SK-N-MC (cell line): ENCODE measurements at regions not wholly inside any gene's neighbourhood (a gene's known extent, or its start where the extent isn't known, plus 50 kb on each side); places are given as distances from the start of the nearest gene placed in this dataset.

ENCODE experiments used
- DNase-seq: peaks from one replicate; pipeline ENCODE4 v3.0.0-alpha.2; 2011; ENCODE audit warnings: low read depth, low spot score
- H3K27ac ChIP-seq: fragments of 200-600 bp; sonication (generic); 2 replicates; pipeline ENCODE4 v1.5.1; 2016; ENCODE audit warnings: mixed run types
- H3K36me3 ChIP-seq: fragments of 200-600 bp; sonication (generic); 2 replicates; pipeline ENCODE4 v1.6.1; 2017; ENCODE audit warnings: antibody characterized with exemption, low read length, mixed read lengths; ENCODE audit not compliant: insufficient read depth
- H3K4me3 ChIP-seq: fragments of 200-600 bp; sonication (generic); 2 replicates; pipeline ENCODE4 v1.5.1; 2016
- H3K9ac ChIP-seq: fragments of 200-600 bp; sonication (generic); 2 replicates; pipeline ENCODE4 v1.8.0; 2017; ENCODE audit warnings: mixed run types, mixed read lengths; ENCODE audit not compliant: insufficient read length
- H3K9me3 ChIP-seq: fragments of 200-600 bp; sonication (generic); 2 replicates; pipeline ENCODE4 v1.6.1; 2017; ENCODE audit warnings: low read depth, mild to moderate bottlenecking, antibody characterized with exemption, low read length, moderate library complexity, mixed read lengths
- EZH2 ChIP-seq: fragments of 200-600 bp; sonication (generic); IDR thresholded peaks from one replicate; pipeline ENCODE4 v1.6.1; 2017; ENCODE audit warnings: antibody characterized with exemption
- FOXP2 ChIP-seq: optimal IDR thresholded peaks from 2 replicates; pipeline ENCODE3; 2011; ENCODE audit warnings: mild to moderate bottlenecking, moderate library complexity; ENCODE audit not compliant: insufficient read depth; ENCODE audit errors: extremely low read length, control extremely low read depth
- POLR2AphosphoS5 ChIP-seq: IDR thresholded peaks from 2 replicates; pipeline ENCODE4 v1.6.1; 2012; ENCODE audit warnings: mild to moderate bottlenecking, low read depth, low read length, borderline replicate concordance

DNA sequence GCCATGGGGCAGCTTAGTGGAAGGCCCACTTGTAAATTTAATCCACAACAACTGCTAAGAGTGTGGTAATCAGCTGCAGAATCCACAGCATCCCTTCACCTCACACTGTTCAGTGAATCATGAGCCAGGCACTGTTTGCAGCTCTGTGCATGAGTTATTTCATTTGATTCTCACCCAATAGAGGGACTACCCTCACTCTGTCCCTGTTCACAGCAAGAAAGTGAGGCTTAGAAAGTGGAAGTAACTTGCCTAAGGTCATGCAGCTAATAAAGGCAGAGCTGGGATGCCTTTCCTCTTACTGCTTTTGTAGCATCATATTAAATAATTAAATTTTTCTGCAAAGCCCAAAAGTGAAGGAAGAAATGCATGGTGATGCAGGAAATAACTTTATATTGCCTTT lies 346.5 kb upstream of the PLD5 start:
- H3K9ac ChIP-seq: peak overlapping the region; percentile 70
- no peaks in the 10 kb centered on the region for H3K9me3 ChIP-seq
- H3K4me3 ChIP-seq: peak overlapping the region; percentile 58
- H3K27ac ChIP-seq: peak overlapping the region; percentile 99
- H3K36me3 ChIP-seq: no peaks in the 10 kb centered on the region
- no peak for DNase-seq
- TF ChIP-seq POLR2AphosphoS5 (no peak), EZH2 (no peak), FOXP2 (no peak)

DNA sequence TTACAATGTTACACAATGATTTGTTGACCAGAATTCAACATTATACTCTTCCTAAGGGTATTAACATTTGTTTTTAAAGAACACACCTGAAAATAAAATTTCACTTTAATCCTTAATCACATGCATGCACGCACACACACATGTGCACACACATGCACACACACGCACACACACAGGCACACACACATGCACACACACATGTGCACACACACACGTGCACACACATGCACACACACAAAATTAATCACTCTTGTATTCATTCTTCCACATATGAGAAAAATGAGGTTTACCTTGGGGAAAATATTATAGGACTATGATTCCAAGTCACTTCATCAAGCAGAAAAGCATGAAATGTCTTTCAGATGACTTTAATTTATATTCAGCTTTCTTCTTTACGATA lies 331.8 kb upstream of the PLD5 start:
- TF ChIP-seq EZH2 (no peak), POLR2AphosphoS5 (no peak), FOXP2 (no peak)
- no peak overlapping the region for H3K4me3 ChIP-seq
- no peak overlapping the region for H3K9ac ChIP-seq
- no peaks in the 10 kb centered on the region for H3K9me3 ChIP-seq
- H3K27ac ChIP-seq: no peak overlapping the region
- no peaks in the 10 kb centered on the region for H3K36me3 ChIP-seq
- no peak for DNase-seq

DNA sequence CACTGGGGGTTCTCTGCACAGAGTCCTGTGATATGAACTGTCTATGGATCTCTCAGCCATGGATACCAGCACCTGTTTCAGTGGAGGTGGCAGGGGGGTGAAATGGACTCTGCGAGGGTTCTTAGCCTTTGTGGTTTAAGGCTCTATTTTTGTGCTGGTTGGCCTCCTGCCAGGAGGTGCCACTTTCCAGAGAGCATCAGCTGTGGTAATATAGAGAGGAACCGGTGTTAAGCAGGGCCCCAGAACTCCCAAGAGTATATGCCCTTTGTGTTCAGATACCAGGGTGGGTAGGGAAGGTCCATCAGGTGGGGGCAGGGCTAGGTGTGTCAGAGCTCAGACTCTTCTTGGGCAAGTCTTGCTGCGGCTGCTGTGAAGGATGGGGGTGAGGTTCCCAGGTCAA lies 330.0 kb upstream of the PLD5 start:
- no peak for DNase-seq
- TF ChIP-seq FOXP2 (no peak), POLR2AphosphoS5 (no peak), EZH2 (no peak)
- no peak overlapping the region for H3K27ac ChIP-seq
- H3K9ac ChIP-seq: no peak overlapping the region
- no peaks in the 10 kb centered on the region for H3K36me3 ChIP-seq
- H3K9me3 ChIP-seq: no peaks in the 10 kb centered on the region
- H3K4me3 ChIP-seq: no peak overlapping the region

DNA sequence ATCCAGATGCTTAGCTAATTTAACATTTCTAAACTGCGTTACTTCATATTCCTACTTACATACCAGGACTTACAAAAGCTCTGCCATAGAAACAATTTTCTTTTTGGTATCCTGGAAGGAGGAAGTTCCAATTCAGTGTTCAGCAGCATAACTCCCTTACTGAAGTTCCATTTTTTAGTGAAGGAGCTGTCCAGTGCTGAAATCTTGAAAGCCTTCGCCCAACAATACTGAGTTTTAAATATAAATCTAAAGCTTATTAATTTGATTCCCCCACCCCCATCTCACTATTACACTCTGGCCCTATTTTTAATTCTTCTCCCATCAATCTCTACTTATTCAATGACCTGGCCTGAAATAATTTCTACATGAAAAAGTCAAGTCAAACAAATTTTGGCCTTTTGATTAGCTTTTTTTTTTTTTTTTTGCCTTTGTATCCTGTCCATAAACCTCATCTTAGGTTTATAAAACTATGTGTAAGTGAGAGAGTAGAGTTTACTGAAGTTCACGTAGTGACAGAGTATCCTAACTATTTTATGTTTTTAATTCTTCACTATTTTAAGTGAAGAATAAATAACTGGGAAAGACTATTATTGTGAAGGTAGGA lies 323.0 kb upstream of the PLD5 start:
- Histone ChIP-seq H3K9ac (no peak overlapping the region), H3K27ac (no peak overlapping the region), H3K9me3 (no peaks in the 10 kb centered on the region), H3K36me3 (no peaks in the 10 kb centered on the region), H3K4me3 (no peak overlapping the region)
- TF ChIP-seq EZH2 (no peak), FOXP2 (no peak), POLR2AphosphoS5 (no peak)
- DNase-seq: peak; percentile 28

DNA sequence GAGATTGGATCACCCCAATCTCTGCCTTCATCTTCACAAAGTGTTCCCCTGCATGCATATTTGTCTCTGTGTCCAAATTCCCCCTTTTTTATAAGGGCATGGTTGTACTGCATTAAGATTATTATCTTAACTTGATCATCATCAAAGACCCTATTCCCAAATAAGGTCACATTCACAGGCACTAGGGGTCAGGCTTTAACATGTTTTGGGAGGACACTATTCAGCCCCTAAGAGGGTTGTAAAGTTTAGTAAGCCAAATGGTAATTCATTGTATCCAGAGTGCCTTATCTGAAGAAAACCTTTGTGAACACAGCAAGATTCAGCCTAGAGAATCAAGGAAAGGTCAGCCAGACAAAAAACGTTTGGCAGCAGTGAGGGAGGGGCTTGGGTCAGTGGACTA lies 317.6 kb upstream of the PLD5 start:
- TF ChIP-seq FOXP2: no peak
- TF ChIP-seq POLR2AphosphoS5: no peak
- no peak for TF ChIP-seq EZH2
- no peak overlapping the region for H3K27ac ChIP-seq
- no peak overlapping the region for H3K9ac ChIP-seq
- no peak overlapping the region for H3K4me3 ChIP-seq
- DNase-seq: no peak
- no peaks in the 10 kb centered on the region for H3K36me3 ChIP-seq
- no peaks in the 10 kb centered on the region for H3K9me3 ChIP-seq

DNA sequence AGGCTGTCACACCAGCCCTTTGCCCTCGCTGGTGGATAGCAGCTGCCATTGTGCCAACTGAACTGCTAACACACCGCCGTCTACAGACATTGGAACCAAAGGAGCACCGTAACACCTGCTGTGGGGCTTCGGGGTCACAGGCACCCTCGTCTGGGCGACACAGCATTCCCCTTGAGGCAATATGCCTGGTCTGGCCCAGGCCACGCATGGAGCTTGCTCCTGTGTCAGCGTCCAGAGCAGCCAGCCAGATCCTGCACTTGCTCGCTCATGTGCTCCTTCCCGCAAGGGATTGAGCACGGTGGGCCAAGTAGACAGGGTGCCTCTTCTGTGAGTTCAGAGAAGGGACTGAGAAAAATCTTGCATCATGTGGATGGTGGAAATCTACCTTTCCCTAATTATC lies 314.6 kb upstream of the PLD5 start:
- no peak for TF ChIP-seq POLR2AphosphoS5
- no peak for TF ChIP-seq FOXP2
- TF ChIP-seq EZH2: no peak
- DNase-seq: no peak
- Histone ChIP-seq H3K9me3 (no peaks in the 10 kb centered on the region), H3K4me3 (no peak overlapping the region), H3K9ac (no peak overlapping the region), H3K27ac (no peak overlapping the region), H3K36me3 (no peaks in the 10 kb centered on the region)

DNA sequence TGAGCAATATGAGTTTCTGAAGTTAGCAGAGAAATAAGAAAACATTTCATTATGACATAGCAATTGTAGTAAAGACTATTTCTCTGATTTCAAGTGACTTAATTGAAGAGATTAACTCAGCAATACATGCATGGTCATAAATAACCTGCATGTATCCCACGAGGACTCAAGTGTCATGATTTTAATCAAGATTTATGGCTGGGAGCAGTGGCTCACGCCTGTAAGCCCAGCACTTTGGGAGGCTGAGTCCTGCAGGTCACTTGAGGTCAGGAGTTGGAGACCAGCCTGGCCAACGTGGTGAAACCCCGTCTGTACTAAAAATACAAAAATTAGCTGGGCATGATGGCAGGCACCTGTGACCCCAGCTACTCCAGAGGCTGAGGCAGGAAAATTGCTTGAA lies 311.9 kb upstream of the PLD5 start:
- no peak for TF ChIP-seq EZH2
- no peak for TF ChIP-seq POLR2AphosphoS5
- Histone ChIP-seq H3K27ac (no peak overlapping the region), H3K4me3 (no peak overlapping the region), H3K36me3 (no peaks in the 10 kb centered on the region), H3K9ac (no peak overlapping the region), H3K9me3 (no peaks in the 10 kb centered on the region)
- DNase-seq: no peak

DNA sequence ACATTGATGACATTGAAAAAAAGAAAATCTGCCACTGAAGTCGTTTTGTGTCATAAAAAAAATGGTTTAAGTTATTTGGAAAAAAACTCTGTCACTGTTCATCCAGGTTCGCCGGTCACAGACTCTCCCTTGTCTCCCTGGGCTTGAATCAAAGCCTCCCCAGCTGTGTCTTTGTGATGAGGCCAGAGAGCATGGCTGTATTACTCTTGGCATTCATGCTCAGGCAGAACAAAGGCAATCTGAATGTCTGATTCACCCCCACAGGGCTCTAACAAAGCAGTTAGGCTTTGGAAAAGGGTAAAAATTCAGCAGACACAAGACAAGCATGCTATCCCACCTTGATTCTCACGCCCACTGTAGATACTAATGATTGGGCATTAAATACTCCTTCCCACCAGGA lies 304.3 kb upstream of the PLD5 start:
- no peak overlapping the region for H3K4me3 ChIP-seq
- no peaks in the 10 kb centered on the region for H3K36me3 ChIP-seq
- no peak for DNase-seq
- no peak overlapping the region for H3K27ac ChIP-seq
- H3K9ac ChIP-seq: no peak overlapping the region
- H3K9me3 ChIP-seq: no peaks in the 10 kb centered on the region
- TF ChIP-seq FOXP2 (no peak), POLR2AphosphoS5 (no peak), EZH2 (no peak)

DNA sequence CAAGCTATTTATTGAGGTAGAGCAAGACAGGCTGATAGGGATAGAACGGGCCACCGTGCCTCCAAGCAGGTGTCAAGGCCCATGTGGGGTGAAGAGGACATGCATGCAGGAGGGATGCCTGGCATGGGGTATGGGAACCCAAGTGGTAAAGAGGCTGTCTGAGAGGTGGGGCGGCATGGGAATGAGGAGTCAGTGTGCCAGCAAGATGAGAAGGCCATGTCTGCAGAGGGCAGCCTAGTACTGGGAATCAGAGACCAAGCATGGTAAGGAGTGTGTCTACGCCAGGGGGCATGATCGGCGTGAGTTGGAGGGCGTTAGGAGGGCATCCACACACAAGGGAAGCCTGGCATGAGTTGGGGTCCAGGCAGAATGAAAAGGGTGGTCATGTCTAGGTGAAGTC lies 303.7 kb upstream of the PLD5 start:
- Histone ChIP-seq H3K27ac (no peak overlapping the region), H3K36me3 (no peaks in the 10 kb centered on the region), H3K4me3 (no peak overlapping the region), H3K9me3 (no peaks in the 10 kb centered on the region), H3K9ac (no peak overlapping the region)
- TF ChIP-seq POLR2AphosphoS5: no peak
- no peak for TF ChIP-seq EZH2
- no peak for TF ChIP-seq FOXP2
- DNase-seq: no peak
